HG02852 (cell line): ENCODE measurements at regions not wholly inside any gene's neighbourhood (a gene's known extent, or its start where the extent isn't known, plus 50 kb on each side); places are given as distances from the start of the nearest gene placed in this dataset.
A peak's percentile ranks its signal among the peaks of the same experiment; 100 is the strongest.

Experiments
- ATAC-seq: cut with Tn5 transposase; IDR thresholded peaks from one replicate; pipeline ENCODE4 v1.9.1; 2021; ENCODE audit warnings: mild to moderate bottlenecking, moderate library complexity; ENCODE audit not compliant: unreplicated experiment

- no peak for ATAC-seq
Observed at GRCh38 chr9:25613709-25614108, 64.5 kb downstream of the TUSC1 start.

DNA sequence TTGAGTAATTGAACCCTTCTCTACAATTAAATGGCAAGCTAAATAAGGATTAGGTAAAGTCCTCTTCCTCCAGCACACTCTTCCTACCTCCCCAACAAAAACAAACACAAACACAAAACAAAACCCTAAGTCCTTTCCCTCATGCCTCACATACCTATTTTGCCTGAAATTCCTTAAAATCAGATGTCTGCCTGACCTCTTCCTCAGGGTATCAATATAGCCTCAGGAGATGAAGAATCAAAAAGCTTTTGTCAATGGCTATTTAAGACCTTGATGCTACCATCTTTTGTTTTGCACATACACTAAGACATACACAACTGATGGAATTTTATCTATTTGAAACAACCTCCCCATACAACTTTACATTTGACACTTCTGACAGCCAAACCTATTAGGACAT is 75.1 kb downstream of the TUSC1 start:
- ATAC-seq = no peak

DNA sequence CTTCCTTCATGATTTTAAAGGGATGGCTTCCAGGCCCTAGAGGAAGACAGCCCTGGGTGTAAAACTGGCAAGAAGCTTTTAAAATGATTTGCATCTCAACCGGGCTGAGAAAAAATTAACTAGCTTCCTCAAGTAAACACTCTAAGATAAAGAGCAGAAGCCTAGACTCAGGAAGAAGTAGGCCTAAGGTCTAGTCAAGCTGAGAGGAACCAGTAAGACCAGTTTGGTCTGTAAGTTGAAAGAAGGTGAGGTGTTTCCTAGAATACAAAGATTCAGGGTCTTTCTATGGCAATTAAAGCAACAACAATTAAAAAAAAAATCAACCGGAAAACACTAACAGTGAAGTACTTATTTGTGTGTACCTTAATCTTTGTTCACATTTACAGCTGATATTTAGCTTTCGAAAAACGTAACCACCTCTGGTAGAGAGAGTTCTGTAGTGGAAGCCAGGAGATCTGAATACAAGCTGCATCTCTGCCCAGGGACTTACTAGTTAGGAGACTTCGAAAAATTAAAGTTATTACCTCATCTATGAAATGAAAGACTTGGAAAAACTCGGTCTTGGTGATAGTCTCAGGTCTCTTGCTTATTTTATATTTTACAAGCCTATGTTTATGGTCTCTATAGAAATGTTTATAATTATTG is 75.7 kb downstream of the TUSC1 start:
- ATAC-seq = no peak

GRCh38 chr9:25600501-25600900 is 77.7 kb downstream of the TUSC1 start:
- ATAC-seq = no peak

GRCh38 chr9:25584611-25585010 is 93.6 kb downstream of the TUSC1 start:
- ATAC-seq = no peak

DNA sequence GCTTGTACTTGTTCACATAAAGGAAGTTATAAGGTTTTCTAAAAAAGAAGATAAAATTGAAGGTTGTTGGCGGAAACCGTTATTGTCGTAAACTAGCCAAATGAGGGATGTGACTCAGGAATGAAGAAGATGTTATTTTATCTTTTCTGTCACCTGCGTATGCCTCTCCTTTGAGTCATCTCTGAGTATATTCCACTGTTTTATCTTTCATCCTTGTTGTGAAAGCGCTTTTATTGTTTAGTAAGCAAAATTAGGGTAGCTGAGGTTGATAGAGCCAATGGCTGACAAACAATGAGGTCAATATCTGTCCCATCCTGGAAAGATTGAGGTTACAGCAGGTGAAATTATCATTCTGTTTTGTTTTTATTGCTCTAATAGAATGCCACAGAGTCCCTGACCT is 105.0 kb downstream of the TUSC1 start:
- ATAC-seq = no peak

GRCh38 chr9:25571491-25571890 is 106.8 kb downstream of the TUSC1 start:
- no peak for ATAC-seq

- no peak for ATAC-seq
Observed at GRCh38 chr9:25570802-25571201, 107.4 kb downstream of the TUSC1 start.

DNA sequence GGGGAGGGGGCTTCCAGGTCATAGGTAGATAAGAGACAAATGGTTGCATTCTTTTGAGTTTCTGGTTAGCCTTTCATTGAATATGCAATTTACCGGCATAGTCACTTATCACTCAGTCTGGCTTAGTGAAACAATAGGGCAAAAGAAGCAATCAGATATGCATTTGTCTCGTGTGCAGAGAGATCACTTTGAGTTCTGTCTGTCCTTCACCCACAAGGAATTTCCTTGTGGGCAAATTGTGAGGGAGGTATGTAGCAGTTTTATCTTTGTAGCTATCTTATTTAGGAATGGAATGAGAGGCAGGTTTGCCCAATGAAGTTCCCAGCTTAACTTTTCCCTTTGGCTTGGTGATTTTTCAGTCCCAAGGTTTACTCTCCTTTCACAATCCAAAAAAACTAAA is 116.1 kb downstream of the TUSC1 start:
- no peak for ATAC-seq

GRCh38 chr9:25557645-25558300 is 120.5 kb downstream of the TUSC1 start:
- peak; percentile 44 for ATAC-seq

- no peak for ATAC-seq
Observed at GRCh38 chr9:25556540-25556939, 121.7 kb downstream of the TUSC1 start.

DNA sequence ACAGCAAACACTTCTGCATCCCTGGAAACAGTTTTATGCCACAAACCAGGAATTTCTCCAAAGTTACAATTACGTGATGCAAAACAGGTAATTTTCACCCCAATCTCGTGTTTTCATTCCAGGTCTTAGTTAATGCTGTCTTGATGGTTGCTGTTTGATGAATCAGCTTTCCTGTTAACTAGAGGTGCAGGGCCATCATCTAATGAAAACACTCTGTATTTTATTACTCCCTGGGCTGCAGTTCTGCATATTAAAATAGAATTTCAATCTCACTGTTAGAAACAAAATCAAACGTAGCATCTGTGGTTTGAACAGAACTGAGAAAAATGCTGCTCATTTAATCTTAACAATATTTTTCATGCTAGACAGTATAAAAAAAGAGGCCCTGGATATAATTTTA is 129.4 kb downstream of the TUSC1 start:
- ATAC-seq = no peak

DNA sequence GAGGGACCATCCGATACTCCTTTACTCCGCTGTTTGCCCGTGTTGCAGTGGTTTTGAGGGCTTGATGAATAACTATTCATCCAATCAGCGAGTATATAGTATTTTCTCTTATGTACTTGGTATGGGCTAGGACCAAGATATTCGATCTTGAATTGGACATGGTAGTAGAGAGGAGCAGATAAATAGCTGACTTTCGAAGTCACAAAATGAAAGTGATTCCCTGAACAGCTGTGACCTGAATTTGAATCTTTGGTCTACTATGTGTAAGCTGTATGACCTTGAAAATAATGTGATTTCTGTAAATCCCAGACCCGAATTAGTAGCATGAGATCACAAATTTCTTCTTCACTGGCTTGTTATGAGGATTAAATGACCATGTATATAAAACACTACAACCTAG is 134.4 kb downstream of the TUSC1 start:
- ATAC-seq = no peak

GRCh38 chr9:25542319-25542718 is 135.9 kb downstream of the TUSC1 start:
- ATAC-seq = no peak

DNA sequence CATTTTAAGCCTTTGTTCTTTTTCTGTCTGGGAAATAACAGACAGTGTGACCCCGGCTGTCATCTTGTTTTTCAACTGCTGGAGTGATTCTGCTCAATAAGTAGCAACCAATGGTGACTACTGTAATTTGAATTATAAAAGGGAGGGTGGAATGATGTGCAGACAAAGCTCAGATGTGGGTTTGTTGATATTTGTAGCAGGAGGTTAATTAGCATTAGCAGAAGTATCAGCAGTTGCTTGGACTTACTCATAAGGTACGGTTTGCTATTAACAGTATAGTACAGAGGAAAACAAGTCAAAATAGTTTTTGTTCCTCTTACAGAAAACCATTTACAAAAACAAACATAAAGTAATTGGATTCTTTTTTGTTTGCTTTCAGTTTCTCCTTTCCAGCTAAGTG is 140.4 kb downstream of the TUSC1 start:
- no peak for ATAC-seq

DNA sequence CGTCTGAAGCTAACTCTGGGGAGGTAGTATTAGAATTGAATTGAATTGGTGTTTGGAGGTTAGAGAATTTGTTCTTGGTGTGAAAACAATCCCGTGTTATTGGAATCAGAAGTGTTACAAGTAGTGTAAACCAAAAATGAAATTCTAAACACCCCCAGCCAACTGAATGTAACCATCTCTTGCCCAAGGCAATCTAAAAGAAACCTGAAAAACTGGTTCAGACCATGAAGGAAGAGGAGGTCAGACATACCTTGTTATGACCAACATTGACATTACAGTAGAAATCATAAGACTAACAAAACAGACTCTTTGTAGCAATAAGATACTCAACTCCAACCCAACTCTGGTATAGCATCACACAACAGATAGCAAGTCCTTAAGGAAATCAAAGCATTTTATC is 159.0 kb downstream of the TUSC1 start:
- no peak for ATAC-seq

GRCh38 chr9:25517701-25518100 is 160.5 kb downstream of the TUSC1 start:
- no peak for ATAC-seq

GRCh38 chr9:25513509-25514033 is 164.7 kb downstream of the TUSC1 start:
- ATAC-seq = no peak

GRCh38 chr9:25505644-25506043 is 172.6 kb downstream of the TUSC1 start:
- no peak for ATAC-seq

DNA sequence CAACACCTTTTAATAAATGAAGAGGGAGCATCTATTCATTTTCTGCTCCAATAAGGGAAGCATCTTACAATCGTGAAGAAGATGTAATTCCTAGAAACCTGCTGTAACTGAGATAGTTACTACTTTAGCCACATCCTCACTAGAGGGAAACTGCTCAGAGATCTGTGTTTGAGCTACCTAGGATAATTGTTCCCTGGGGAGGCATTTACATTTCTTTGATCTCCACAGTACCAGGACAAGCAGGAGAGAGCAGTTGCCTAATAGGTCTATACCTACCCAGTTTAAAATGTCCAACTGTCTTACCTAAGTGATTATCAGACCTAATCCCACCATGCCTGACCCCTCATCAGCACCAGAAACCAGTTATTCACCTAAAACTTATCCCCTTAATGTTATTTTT is 196.9 kb downstream of the TUSC1 start:
- ATAC-seq = no peak

- no peak for ATAC-seq
Observed at GRCh38 chr9:25480696-25481095, 197.5 kb downstream of the TUSC1 start.

DNA sequence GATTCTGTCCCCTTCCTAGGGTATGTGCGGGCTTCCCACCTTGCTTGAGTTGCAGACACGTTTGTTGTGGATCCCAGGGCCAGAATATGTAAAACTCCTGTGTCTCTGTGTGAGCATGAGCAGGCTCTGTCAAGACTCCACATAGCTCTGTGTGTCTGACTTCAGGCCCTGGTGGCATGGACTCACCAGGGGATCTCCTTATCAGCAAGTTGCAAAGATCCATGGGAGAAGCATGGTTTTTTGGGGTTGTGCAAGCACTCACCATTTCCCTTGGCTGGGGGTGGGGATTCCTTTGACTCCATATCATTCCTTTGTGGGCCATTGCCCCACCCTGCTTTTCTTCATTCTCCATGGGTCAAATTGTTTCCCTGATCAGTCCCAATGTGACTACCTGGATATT is 205.6 kb downstream of the TUSC1 start:
- no peak for ATAC-seq
